ENCODE measurements at regions not wholly inside any gene's neighbourhood (a gene's known extent, or its start where the extent isn't known, plus 50 kb on each side); places are given as distances from the start of the nearest gene placed in this dataset.

DNA sequence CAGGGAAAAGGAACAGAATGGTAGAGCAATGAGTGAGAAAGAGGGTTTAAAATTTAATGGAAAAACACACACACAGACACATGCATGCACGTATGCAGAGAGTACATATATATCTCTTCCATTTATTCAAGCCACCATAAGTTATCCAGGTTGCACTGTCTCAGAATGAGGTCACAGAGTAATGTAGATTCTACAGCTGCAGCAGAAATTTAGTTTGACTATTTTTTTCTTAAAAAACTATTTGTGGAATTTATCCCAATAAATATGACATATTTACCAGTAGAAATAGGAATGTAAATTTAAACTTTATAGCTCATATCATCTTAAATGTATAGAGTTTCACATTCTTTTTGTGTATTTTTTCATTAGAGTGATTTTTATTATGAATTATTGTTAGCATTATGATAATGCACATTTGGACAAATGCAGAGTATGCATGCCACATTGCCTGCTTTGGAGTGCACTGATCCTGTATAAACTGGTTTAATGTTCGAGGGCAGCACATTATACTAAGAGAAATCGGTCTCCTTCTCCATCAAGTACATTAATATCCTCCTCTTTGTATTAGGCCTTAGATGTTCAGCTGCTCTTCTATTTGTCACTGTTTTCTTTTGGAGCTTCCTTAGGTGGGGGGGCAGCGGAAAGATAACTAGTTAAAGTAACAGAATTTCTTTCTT is 216.3 kb upstream of the TARS1 start:
- Histone ChIP-seq H3K27ac (no peak overlapping the region), H3K4me1 (replicated peaks in 1 of 2) (peaks cover 0 to 8% of the 10 kb centered on the region in 2 donors), H3K4me3 (no peak overlapping the region)
- ATAC-seq (replicated peaks in 6 of 8), result peak in 6 of 8 experiments; percentile 31 to 82 (median 42)
- in situ Hi-C loops (cut with MboI; ENCODE audit: low pct_unique_long_range_greater_than_20kb in 2 of 9, low sequenced_read_pairs in 9 of 9, unreplicated experiment in 9 of 9), result no loop called here
- 20 to 100% (median 83%) methylated on average over 1 to 4 of the region's 4 CpGs; no CpG with 5 or more reads in 1 of the 10 experiments for WGBS, 10 experiments

DNA sequence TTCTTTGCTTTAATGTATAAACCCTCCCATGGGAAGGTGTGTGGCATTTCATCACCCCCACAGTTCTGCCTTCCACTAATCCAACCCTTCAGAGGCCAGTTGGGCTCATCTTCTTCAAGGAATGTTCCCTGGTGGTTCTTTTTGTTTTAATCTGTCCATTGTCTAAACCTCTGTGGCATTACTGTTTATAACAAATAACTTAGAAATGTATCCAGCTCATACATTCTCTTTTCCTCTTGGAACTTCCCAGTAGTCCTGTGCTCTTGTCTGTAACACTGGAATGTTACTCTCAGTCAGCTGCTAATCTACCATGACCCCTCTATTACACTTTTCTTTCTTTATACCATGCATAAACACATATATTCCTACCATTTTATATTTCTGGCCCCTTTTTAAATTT is 213.5 kb upstream of the TARS1 start:
- in situ Hi-C loops (cut with MboI; ENCODE audit: low pct_unique_long_range_greater_than_20kb in 2 of 9, low sequenced_read_pairs in 9 of 9, unreplicated experiment in 9 of 9), result no loop called here
- peaks cover 0 to 8% of the 10 kb centered on the region in 2 donors for H3K4me1 ChIP-seq (replicated peaks in 1 of 2)
- no peak for ATAC-seq (replicated peaks in 6 of 8)
- H3K4me3 ChIP-seq, result no peak overlapping the region
- no peak overlapping the region for H3K27ac ChIP-seq

DNA sequence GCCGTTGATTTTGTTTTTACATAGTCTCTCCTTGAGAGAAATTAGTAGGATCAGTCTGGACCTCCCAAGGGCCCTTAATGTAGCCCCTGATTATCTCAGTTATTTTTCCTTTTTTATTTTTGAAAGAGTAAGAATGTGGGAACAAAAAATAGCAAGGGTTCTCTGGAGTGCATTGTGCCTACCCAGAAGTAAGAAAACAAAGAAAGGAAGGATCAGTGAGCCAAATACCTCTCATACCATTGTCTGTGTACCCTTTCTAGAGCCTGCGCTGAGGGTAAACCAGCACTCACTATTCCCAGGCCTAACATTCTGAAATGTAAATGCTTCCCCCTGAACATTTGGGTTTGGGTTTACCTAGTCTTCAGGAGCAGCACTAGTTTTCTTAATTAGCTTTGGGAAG is 213.0 kb upstream of the TARS1 start:
- Histone ChIP-seq H3K27ac (no peak overlapping the region), H3K4me1 (replicated peaks in 1 of 2) (peaks cover 0 to 8% of the 10 kb centered on the region in 2 donors), H3K4me3 (no peak overlapping the region)
- WGBS, 10 experiments, result 44 to 95% (median 82%) methylated on average over 1 to 2 of the region's 2 CpGs; no CpG with 5 or more reads in 2 of the 10 experiments
- in situ Hi-C loops (cut with MboI; ENCODE audit: low pct_unique_long_range_greater_than_20kb in 2 of 9, low sequenced_read_pairs in 9 of 9, unreplicated experiment in 9 of 9), result no loop called here
- peak in 1 of 8 experiments; percentile 16 for ATAC-seq (replicated peaks in 6 of 8)

DNA sequence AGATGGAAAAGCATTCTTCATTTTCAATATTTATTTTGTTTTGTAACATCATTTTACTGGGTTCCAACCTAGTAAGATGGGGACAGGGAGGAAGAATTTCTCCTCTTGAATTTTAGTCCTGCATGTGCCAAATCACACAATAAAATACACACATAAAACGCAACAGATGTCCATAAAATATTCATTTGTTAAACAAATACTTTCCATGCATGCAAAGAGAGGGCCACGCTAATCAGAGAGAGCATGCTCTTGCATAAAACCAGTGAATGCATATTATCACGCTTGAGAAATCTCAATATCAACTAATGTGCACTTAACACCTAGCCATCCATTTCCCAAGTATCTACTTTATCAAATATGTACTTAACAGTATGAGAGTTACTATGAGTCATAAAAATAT is 212.6 kb upstream of the TARS1 start:
- 0 to 93% (median 75%) methylated on average over 2 to 3 of the region's 3 CpGs; no CpG with 5 or more reads in 2 of the 10 experiments for WGBS, 10 experiments
- no peak overlapping the region for H3K27ac ChIP-seq
- no peak overlapping the region for H3K4me3 ChIP-seq
- H3K4me1 ChIP-seq (replicated peaks in 1 of 2), result peaks cover 0 to 8% of the 10 kb centered on the region in 2 donors
- in situ Hi-C loops (cut with MboI; ENCODE audit: low pct_unique_long_range_greater_than_20kb in 2 of 9, low sequenced_read_pairs in 9 of 9, unreplicated experiment in 9 of 9), result no loop called here
- ATAC-seq (replicated peaks in 6 of 8), result peak in 4 of 8 experiments; percentile 42 to 86 (median 70)

DNA sequence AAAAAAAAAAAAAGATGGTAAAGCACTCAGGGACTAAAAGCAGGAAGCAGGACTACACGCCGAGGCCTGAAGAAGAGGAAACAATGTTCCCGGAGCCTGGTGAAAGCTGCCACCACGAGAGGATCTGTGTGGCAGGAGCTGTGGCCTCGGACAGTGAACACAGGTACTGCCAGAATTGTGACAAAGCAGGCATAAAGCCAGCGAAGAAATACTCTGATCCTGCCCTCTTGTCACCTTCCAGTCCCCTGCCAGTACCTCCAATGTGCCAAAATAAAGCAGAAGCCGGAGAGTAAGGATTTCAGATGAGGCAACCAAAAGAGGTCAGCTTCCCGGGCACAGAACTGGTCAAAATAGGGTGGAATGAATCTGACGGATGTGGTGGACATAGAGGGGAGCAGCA is 211.5 kb upstream of the TARS1 start:
- no peak for ATAC-seq (replicated peaks in 6 of 8)
- H3K27ac ChIP-seq, result no peak overlapping the region
- H3K4me3 ChIP-seq, result no peak overlapping the region
- peaks cover 0 to 8% of the 10 kb centered on the region in 2 donors for H3K4me1 ChIP-seq (replicated peaks in 1 of 2)
- in situ Hi-C loops (cut with MboI; ENCODE audit: low pct_unique_long_range_greater_than_20kb in 2 of 9, low sequenced_read_pairs in 9 of 9, unreplicated experiment in 9 of 9), result no loop called here
- WGBS, 10 experiments, result 77 to 100% (median 85%) methylated on average over 1 to 6 of the region's 9 CpGs; no CpG with 5 or more reads in 1 of the 10 experiments

DNA sequence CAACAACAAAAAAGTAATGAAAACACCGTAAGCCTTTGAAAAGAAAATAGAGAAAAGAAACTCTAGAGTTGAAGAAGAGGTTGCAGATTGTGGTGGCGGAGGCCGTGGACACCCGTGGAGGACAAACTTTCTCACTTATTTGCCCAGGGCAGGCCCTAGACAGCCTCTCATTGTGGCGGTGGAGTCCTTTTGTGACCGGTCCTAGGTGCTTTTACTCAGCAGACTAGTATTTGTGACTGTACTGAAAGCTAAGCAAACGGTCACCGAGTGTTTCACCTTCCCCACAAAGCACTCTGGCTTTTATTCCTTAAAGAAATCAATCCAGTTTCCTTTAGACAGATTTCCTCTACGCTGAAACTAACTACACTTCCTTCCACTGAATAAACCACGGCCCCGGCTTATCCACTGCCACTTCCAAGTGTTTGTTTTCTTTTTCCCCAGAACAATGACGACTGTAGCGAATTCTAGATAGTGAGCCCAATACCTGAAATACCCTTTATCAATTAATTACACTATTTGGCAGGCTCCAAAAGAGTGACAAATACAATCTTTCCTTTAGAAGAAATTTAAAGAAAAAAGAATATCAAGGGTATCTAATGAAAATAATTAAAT is 210.2 kb upstream of the TARS1 start:
- in situ Hi-C loops (cut with MboI; ENCODE audit: low pct_unique_long_range_greater_than_20kb in 2 of 9, low sequenced_read_pairs in 9 of 9, unreplicated experiment in 9 of 9), result no loop called here
- 75 to 94% (median 89%) methylated on average over 6 to 13 of the region's 13 CpGs for WGBS, 10 experiments

DNA sequence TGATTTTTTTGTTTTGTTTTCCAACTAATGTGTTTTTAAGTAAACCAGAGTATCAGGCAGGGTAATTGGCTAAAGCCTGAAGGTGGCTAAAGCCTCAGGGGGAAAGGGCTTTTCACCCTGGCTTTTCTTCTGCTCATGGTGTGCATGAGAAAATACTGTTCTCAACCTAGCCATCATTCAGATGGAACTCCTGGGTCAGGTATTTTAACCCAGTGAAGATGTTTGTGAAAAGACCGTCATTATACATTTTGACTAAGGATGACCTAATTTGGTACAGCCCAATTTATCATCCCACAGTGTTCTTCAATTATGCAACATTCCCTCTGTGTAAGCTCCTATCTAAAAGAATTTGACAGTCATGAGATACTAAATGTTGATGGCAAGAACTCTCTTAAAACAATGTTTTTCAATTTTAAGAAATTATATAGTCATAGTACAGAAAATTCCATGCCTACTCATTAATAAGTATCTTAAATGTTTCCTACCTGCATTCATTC is 209.5 kb upstream of the TARS1 start:
- Histone ChIP-seq H3K4me3 (no peak overlapping the region), H3K4me1 (replicated peaks in 1 of 2) (peaks cover 0 to 2% of the 10 kb centered on the region in 2 donors), H3K27ac (no peak overlapping the region)
- peak in 1 of 8 experiments; percentile 25 for ATAC-seq (replicated peaks in 6 of 8)
- in situ Hi-C loops (cut with MboI; ENCODE audit: low pct_unique_long_range_greater_than_20kb in 2 of 9, low sequenced_read_pairs in 9 of 9, unreplicated experiment in 9 of 9), result no loop called here
- 43 to 100% (median 65%) methylated on average over 1 of the region's 1 CpG; no CpG with 5 or more reads in 6 of the 10 experiments for WGBS, 10 experiments

More for the DNA sequence above, 210.2 kb upstream of the TARS1 start:
- Histone ChIP-seq H3K4me1 (replicated peaks in 1 of 2) (peaks cover 0 to 2% of the 10 kb centered on the region in 2 donors), H3K27ac (no peak overlapping the region), H3K4me3 (no peak overlapping the region)
- peak in 1 of 8 experiments; percentile 46 for ATAC-seq (replicated peaks in 6 of 8)

DNA sequence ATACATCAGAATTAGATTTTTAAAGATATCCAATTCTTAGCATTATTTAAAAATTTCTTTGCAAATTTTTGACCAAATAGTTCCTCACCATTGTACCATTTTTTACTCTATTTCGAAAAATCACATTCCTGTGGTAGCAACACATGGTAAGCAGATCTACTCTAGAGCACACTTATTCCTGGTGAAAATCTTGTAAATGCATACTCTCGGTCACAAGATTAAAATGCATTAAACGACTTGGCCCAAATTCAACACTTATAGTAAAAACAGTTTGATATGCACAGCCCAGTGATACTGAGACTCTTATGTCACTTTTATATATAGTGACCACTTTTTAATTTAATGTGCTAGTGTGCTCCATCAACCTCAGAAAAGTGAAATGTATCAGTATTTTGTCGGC is 208.8 kb upstream of the TARS1 start:
- no peak overlapping the region for H3K4me3 ChIP-seq
- in situ Hi-C loops (cut with MboI; ENCODE audit: low pct_unique_long_range_greater_than_20kb in 2 of 9, low sequenced_read_pairs in 9 of 9, unreplicated experiment in 9 of 9), result no loop called here
- no peak overlapping the region for H3K27ac ChIP-seq
- ATAC-seq (replicated peaks in 6 of 8), result peak in 3 of 8 experiments; percentile 22 to 59 (median 42)
- WGBS, 10 experiments, result 0 to 100% (median 86%) methylated on average over 1 to 4 of the region's 4 CpGs
- peaks cover 0 to 2% of the 10 kb centered on the region in 2 donors for H3K4me1 ChIP-seq (replicated peaks in 1 of 2)

DNA sequence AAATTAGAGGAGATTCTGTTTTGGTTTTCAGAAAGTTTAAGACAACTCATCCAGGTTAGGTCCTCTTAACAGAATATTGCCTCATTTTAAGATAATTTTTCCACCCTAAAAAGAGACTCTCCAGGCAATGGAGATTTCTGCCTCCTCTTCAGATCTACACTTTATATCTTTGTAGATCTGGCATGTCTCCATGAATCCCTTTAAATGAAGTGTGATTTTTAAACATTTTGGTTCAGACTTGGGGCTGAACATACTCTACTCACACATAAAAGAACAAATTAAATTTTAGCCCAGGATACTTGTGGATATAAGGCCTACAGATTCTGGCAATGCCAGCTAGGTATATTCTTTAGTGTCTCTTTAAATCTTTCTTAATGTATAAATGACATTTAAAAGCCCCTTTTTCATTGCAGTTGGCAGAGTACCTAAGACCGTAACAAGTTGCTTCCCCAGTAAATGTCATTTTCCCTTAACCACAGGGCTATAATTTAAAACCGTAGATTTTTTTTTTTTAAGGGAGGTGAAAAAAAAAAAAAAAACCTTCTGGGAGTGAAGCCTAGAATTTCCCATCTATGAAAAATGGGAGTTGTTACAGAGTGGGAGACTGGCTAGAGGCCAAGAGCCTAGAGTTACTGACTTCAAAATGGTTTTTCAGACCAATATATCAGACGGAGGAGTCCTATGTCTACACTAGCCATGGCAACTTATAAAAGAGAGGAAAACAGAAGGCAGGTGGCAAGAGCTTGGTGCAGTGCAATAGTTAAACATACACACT is 207.8 kb upstream of the TARS1 start:
- Histone ChIP-seq H3K27ac (no peak overlapping the region), H3K4me3 (no peak overlapping the region), H3K4me1 (replicated peaks in 1 of 2) (no peaks in the 10 kb centered on the region)
- ATAC-seq (replicated peaks in 6 of 8), result peak in 3 of 8 experiments; percentile 45 to 93 (median 70)
- in situ Hi-C loops (cut with MboI; ENCODE audit: low pct_unique_long_range_greater_than_20kb in 2 of 9, low sequenced_read_pairs in 9 of 9, unreplicated experiment in 9 of 9), result no loop called here
- WGBS, 10 experiments, result 14 to 94% (median 74%) methylated on average over 1 to 3 of the region's 3 CpGs

DNA sequence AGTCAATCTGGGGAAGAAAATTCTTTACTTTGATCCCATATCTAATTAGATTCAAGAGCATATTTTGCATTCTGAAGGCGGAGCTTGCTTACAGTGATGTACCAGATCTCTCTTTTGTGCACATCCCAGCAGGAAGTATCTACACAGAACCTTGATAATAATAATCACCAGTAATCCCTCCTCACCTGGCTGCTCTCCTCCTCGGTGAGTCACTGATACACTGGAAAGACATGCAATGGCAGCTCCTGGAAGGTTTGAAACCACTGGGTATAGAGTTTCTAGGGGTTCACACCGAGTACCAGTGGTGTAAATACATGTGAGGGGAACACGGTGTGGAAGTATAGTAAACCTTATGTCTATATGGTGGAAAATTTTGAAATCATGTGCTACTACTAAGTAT is 205.5 kb upstream of the TARS1 start:
- in situ Hi-C loops (cut with MboI; ENCODE audit: low pct_unique_long_range_greater_than_20kb in 2 of 9, low sequenced_read_pairs in 9 of 9, unreplicated experiment in 9 of 9), result no loop called here
- 67 to 100% (median 89%) methylated on average over 1 to 4 of the region's 4 CpGs; no CpG with 5 or more reads in 2 of the 10 experiments for WGBS, 10 experiments
- ATAC-seq (replicated peaks in 6 of 8), result no peak
- no peak overlapping the region for H3K4me3 ChIP-seq
- no peaks in the 10 kb centered on the region for H3K4me1 ChIP-seq (replicated peaks in 1 of 2)
- no peak overlapping the region for H3K27ac ChIP-seq

DNA sequence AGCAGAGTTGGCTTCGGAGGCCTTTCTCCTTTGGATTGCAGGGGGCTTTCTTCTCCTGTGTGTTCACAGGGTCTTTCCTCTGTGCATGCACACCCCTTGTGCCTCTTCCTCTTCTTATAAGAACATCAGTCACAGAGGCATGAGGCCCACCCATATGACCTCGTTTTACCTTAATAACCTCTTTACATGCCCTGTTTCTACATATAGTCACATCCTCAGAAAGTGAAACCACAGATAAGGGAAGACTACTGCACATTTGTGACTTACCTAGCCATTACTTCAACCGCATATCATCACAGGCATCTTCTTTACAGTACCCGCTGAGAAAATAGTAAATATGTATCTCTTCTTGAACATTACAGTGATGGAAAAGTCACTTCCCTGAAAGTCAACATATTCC is 204.9 kb upstream of the TARS1 start:
- WGBS, 10 experiments, result 75 to 100% (median 100%) methylated on average over 1 to 4 of the region's 4 CpGs; no CpG with 5 or more reads in 1 of the 10 experiments
- peaks cover 0 to 3% of the 10 kb centered on the region in 2 donors for H3K4me1 ChIP-seq (replicated peaks in 1 of 2)
- H3K4me3 ChIP-seq, result no peak overlapping the region
- no peak overlapping the region for H3K27ac ChIP-seq
- in situ Hi-C loops (cut with MboI; ENCODE audit: low pct_unique_long_range_greater_than_20kb in 2 of 9, low sequenced_read_pairs in 9 of 9, unreplicated experiment in 9 of 9), result no loop called here
- no peak for ATAC-seq (replicated peaks in 6 of 8)

DNA sequence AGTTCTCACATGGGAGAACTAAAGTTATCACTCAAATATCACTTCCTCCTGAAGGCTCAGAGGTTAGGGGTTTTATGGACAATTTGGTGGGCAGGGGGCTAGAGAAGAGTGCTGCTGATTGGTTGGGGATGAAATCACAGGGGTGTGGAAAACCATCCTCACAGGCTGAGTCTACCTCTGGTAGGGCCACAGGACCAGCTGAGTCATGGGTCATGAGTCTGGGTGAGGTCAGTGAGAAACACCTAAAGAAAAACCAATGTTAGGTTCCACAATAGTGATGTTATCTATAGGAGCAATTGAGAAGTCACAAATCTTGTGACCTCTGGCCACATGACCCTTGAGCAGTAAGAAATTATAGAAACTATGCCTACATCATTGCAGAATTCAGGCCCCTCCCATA is 203.3 kb upstream of the TARS1 start:
- H3K4me3 ChIP-seq, result no peak overlapping the region
- no peak for ATAC-seq (replicated peaks in 6 of 8)
- peaks cover 8 to 16% of the 10 kb centered on the region in 2 donors for H3K4me1 ChIP-seq (replicated peaks in 1 of 2)
- in situ Hi-C loops (cut with MboI; ENCODE audit: low pct_unique_long_range_greater_than_20kb in 2 of 9, low sequenced_read_pairs in 9 of 9, unreplicated experiment in 9 of 9), result no loop called here
- H3K27ac ChIP-seq, result no peak overlapping the region

Measured in motor neuron (in vitro differentiated cells).